ENCODE measurements at regions not wholly inside any gene's neighbourhood (a gene's known extent, or its start where the extent isn't known, plus 50 kb on each side); places are given as distances from the start of the nearest gene placed in this dataset.
"Not testable (repeated sequence)": the region's sequence is repeated elsewhere in the genome, so short reads cannot be mapped to it uniquely, and the experiment has no call there.

DNA sequence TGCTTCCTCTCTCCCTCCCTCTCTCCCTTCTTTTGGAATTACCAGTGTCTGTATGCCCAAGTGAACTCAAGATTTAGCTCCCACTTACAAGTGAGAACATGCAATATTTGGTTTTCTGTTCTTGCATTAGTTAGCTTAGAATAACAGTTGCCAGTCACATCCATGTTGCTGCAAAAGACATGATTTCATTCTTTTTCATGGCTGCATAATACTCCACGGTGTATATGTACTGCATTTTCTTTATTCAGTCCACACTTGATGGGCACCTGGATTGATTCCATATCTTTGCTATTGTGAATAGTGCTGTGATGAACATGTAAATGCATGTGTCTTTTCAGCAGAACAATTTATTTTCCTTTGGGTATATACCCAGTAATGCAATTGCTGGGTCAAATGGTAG, 97.5 kb upstream of the GRAMD1B start:
- H3K4me3 Mint-ChIP-seq; H3K4me1 Mint-ChIP-seq (ENCODE audit: low read depth); H3K27ac Mint-ChIP-seq; DNase-seq; H3K9me3 Mint-ChIP-seq; H3K36me3 Mint-ChIP-seq (ENCODE audit: insufficient read depth in 2 of 2); ATAC-seq (replicated peaks in 1 of 2): not testable (repeated sequence)
- H3K27me3 Mint-ChIP-seq (ENCODE audit: low read depth) = peaks cover 38% of the 10 kb centered on the region

DNA sequence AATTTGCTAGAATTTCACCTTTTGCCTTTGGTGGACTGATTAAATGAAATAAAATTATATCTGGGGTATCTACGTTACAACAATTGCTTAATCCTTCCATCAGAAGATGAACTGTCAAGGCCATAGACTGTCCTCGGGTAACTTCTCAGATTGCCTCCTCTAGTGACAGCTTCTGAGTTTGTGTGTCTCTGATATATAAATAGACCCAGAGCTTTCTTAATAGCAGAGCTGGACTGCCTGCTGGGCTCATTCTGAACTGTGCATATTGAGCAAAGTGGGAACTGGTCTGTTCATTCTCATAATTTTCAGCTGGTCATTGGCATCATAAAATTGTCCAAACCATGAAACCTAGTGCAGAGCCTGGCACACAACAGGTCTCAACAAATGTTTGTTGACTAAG, 99.1 kb upstream of the GRAMD1B start:
- H3K4me1 Mint-ChIP-seq (ENCODE audit: low read depth) = no peaks in the 10 kb centered on the region

GRCh38 chr11:123330471-123330870, 99.6 kb upstream of the GRAMD1B start:
- DNase-seq (no peak), ATAC-seq (replicated peaks in 1 of 2) (no peak)
- peaks cover 0 to 3% of the 10 kb centered on the region in 2 donors for H3K9me3 Mint-ChIP-seq
- no peak overlapping the region for H3K4me3 Mint-ChIP-seq
- H3K27me3 Mint-ChIP-seq (ENCODE audit: low read depth) = peaks cover 22% of the 10 kb centered on the region
- no peak overlapping the region for H3K27ac Mint-ChIP-seq
- H3K36me3 Mint-ChIP-seq (ENCODE audit: insufficient read depth in 2 of 2) = peaks cover 0 to 3% of the 10 kb centered on the region in 2 donors
- no peaks in the 10 kb centered on the region for H3K4me1 Mint-ChIP-seq (ENCODE audit: low read depth)

More for the DNA sequence above, 99.1 kb upstream of the GRAMD1B start:
- H3K36me3 Mint-ChIP-seq (ENCODE audit: insufficient read depth in 2 of 2) = peaks cover 0 to 3% of the 10 kb centered on the region in 2 donors
- peaks cover 0 to 4% of the 10 kb centered on the region in 2 donors for H3K9me3 Mint-ChIP-seq
- H3K4me3 Mint-ChIP-seq = no peak overlapping the region
- H3K27me3 Mint-ChIP-seq (ENCODE audit: low read depth) = peaks cover 26% of the 10 kb centered on the region
- no peak for ATAC-seq (replicated peaks in 1 of 2)
- no peak for DNase-seq
- H3K27ac Mint-ChIP-seq = no peak overlapping the region

- peaks cover 0 to 3% of the 10 kb centered on the region in 2 donors for H3K36me3 Mint-ChIP-seq (ENCODE audit: insufficient read depth in 2 of 2)
- DNase-seq (no peak), ATAC-seq (replicated peaks in 1 of 2) (no peak)
- no peak overlapping the region for H3K27ac Mint-ChIP-seq
- no peak overlapping the region for H3K4me3 Mint-ChIP-seq
- peaks cover 0 to 2% of the 10 kb centered on the region in 2 donors for H3K9me3 Mint-ChIP-seq
- H3K4me1 Mint-ChIP-seq (ENCODE audit: low read depth) = no peaks in the 10 kb centered on the region
- H3K27me3 Mint-ChIP-seq (ENCODE audit: low read depth) = peaks cover 18% of the 10 kb centered on the region
Measured at GRCh38 chr11:123330071-123330470, 100.0 kb upstream of the GRAMD1B start.

DNA sequence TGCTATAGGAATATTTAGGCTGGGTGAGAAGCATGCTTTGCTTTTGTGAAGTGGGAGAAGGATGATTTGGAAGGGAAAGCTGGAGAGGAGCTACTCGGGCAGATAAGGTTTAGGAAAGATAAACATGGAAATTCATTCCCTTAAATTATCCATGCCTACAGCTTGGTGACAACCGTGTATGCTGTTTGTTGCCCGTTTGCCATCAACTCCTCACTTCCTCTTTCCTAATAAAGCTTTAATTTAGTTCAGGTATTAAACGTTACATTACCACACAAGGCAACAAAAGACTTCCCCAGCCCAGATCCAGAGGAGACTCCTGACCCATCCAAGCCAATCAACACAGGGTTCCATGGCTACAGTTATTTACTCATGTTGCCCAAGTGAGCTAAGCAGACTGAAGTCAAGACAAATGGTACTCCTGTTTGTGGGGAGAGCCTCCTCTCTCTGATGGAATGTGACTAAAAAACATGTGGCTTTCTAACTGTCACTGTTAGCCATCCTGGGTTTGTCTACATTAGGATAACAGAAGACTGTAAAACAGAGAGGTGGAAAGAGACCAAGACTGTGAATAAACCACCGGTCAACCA, 101.7 kb upstream of the GRAMD1B start:
- no peak overlapping the region for H3K27ac Mint-ChIP-seq
- H3K4me3 Mint-ChIP-seq = no peak overlapping the region
- H3K36me3 Mint-ChIP-seq (ENCODE audit: insufficient read depth in 2 of 2) = no peaks in the 10 kb centered on the region
- DNase-seq = no peak
- H3K9me3 Mint-ChIP-seq = no peaks in the 10 kb centered on the region
- no peaks in the 10 kb centered on the region for H3K4me1 Mint-ChIP-seq (ENCODE audit: low read depth)
- H3K27me3 Mint-ChIP-seq (ENCODE audit: low read depth) = peaks cover 10% of the 10 kb centered on the region
- ATAC-seq (replicated peaks in 1 of 2) = no peak

DNA sequence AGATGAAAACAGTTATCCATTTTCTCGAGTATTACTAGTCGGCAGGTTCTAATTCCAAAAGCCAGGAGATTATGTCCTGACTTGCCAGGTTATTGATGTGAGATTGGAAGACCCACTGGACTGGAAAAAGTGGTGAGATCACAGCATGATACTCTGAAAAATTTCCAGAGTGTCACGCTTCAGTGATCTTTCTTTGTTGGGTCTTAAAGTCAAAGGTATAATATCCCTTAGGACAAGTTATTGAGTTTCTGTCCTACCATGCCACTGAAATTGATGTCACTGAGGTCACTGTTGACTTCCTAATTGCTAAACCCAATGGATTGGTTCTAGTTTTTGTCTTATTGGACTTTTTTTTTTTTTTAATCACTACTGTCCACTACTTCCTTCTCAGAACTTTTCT, 104.5 kb upstream of the GRAMD1B start:
- no peaks in the 10 kb centered on the region for H3K4me1 Mint-ChIP-seq (ENCODE audit: low read depth)
- no peaks in the 10 kb centered on the region for H3K36me3 Mint-ChIP-seq (ENCODE audit: insufficient read depth in 2 of 2)
- DNase-seq (no peak), ATAC-seq (replicated peaks in 1 of 2) (no peak)
- no peaks in the 10 kb centered on the region for H3K9me3 Mint-ChIP-seq
- peaks cover 17% of the 10 kb centered on the region for H3K27me3 Mint-ChIP-seq (ENCODE audit: low read depth)
- H3K27ac Mint-ChIP-seq = no peak overlapping the region
- no peak overlapping the region for H3K4me3 Mint-ChIP-seq

DNA sequence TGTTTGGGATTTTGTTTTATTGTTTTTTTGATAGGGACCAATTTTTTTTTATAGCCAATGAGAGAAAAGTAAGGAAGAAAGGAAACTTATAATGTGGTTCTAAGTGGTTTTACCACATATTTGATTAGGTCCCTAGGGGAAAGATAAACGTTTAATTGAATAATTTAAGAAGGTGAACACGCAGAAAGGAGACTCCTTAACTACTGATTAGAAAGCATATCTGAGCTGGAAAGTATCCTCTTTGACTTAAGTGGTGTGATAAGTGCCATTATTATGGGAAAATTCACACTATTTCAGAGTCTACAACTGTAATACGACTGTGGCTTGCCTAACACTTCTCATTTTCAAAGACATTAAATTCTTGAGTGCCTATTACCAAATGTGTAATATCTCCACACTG, 106.5 kb upstream of the GRAMD1B start:
- no peaks in the 10 kb centered on the region for H3K36me3 Mint-ChIP-seq (ENCODE audit: insufficient read depth in 2 of 2)
- no peak overlapping the region for H3K4me3 Mint-ChIP-seq
- H3K27ac Mint-ChIP-seq = no peak overlapping the region
- peaks cover 22% of the 10 kb centered on the region for H3K27me3 Mint-ChIP-seq (ENCODE audit: low read depth)
- ATAC-seq (replicated peaks in 1 of 2) (no peak), DNase-seq (no peak)
- H3K4me1 Mint-ChIP-seq (ENCODE audit: low read depth) = no peaks in the 10 kb centered on the region
- no peaks in the 10 kb centered on the region for H3K9me3 Mint-ChIP-seq

- no peaks in the 10 kb centered on the region for H3K36me3 Mint-ChIP-seq (ENCODE audit: insufficient read depth in 2 of 2)
- no peak for ATAC-seq (replicated peaks in 1 of 2)
Measured at GRCh38 chr11:123321636-123322035, 108.4 kb upstream of the GRAMD1B start.

DNA sequence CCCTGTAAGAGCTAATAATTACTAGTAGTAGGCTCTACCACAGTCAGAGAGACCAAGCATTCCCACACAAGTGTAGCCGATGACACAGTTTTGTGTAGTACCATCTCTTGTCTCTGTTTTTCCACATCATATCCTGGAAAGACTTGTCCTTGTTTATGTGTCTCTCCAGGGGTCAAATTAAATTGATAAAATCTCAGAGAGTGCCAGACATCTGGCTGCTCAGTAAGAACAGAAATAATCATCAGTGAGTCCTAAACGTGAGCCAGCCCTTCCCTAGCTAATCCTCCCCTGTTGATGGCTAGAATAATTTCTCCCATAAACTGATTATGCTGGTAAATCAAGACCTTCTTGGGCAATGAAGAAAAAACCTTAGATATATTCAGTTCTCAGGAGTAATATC, 111.4 kb upstream of the GRAMD1B start:
- no peak overlapping the region for H3K27ac Mint-ChIP-seq
- no peak for ATAC-seq (replicated peaks in 1 of 2)
- H3K9me3 Mint-ChIP-seq = no peaks in the 10 kb centered on the region
- DNase-seq = no peak
- H3K27me3 Mint-ChIP-seq (ENCODE audit: low read depth) = peaks cover 49% of the 10 kb centered on the region
- H3K4me3 Mint-ChIP-seq = no peak overlapping the region
- H3K4me1 Mint-ChIP-seq (ENCODE audit: low read depth) = peaks cover 8% of the 10 kb centered on the region
- H3K36me3 Mint-ChIP-seq (ENCODE audit: insufficient read depth in 2 of 2) = no peaks in the 10 kb centered on the region

More at GRCh38 chr11:123321636-123322035, 108.4 kb upstream of the GRAMD1B start:
- peaks cover 38% of the 10 kb centered on the region for H3K27me3 Mint-ChIP-seq (ENCODE audit: low read depth)
- no peaks in the 10 kb centered on the region for H3K4me1 Mint-ChIP-seq (ENCODE audit: low read depth)
- no peak overlapping the region for H3K4me3 Mint-ChIP-seq
- DNase-seq = no peak
- no peak overlapping the region for H3K27ac Mint-ChIP-seq
- H3K9me3 Mint-ChIP-seq = no peaks in the 10 kb centered on the region

GRCh38 chr11:123318132-123318531, 111.9 kb upstream of the GRAMD1B start:
- H3K4me1 Mint-ChIP-seq (ENCODE audit: low read depth); H3K4me3 Mint-ChIP-seq: not testable (repeated sequence)

GRCh38 chr11:123316003-123316402, 114.1 kb upstream of the GRAMD1B start:
- ATAC-seq (replicated peaks in 1 of 2) = no peak
- Mint-ChIP-seq H3K4me1 (ENCODE audit: low read depth) (peaks cover 8% of the 10 kb centered on the region), H3K36me3 (ENCODE audit: insufficient read depth in 2 of 2) (no peaks in the 10 kb centered on the region), H3K9me3 (no peaks in the 10 kb centered on the region), H3K27ac (no peak overlapping the region), H3K4me3 (no peak overlapping the region), H3K27me3 (ENCODE audit: low read depth) (peaks cover 44% of the 10 kb centered on the region)
- DNase-seq = no peak

More at GRCh38 chr11:123318132-123318531, 111.9 kb upstream of the GRAMD1B start:
- H3K27me3 Mint-ChIP-seq (ENCODE audit: low read depth) = peaks cover 49% of the 10 kb centered on the region
- H3K36me3 Mint-ChIP-seq (ENCODE audit: insufficient read depth in 2 of 2); DNase-seq; ATAC-seq (replicated peaks in 1 of 2); H3K9me3 Mint-ChIP-seq; H3K27ac Mint-ChIP-seq: not testable (repeated sequence)

GRCh38 chr11:123314972-123315371, 115.1 kb upstream of the GRAMD1B start:
- Mint-ChIP-seq H3K36me3 (ENCODE audit: insufficient read depth in 2 of 2) (no peaks in the 10 kb centered on the region), H3K9me3 (no peaks in the 10 kb centered on the region), H3K27me3 (ENCODE audit: low read depth) (peaks cover 38% of the 10 kb centered on the region), H3K27ac (no peak overlapping the region), H3K4me1 (ENCODE audit: low read depth) (peaks cover 8% of the 10 kb centered on the region), H3K4me3 (no peak overlapping the region)
- ATAC-seq (replicated peaks in 1 of 2) (no peak), DNase-seq (no peak)

DNA sequence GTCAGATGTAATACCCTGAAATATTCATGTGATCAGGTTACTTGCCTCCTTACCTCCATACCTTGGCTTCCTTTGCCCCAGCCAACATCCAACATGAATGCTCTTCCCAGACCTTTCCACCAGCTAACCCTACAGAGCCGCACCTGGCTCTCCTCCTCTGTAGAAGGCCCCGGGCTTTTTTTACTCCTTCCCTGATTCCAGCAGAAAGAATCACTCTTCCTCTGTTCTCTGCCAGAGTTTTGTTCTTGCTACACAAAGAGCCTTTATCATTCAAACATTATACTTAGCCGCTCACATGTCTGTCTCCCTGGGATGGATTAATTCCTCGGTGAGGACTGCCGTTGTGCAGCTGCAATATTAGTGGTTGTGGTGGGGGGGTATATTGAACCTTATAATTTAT, 116.8 kb upstream of the GRAMD1B start:
- Mint-ChIP-seq H3K4me3 (no peak overlapping the region), H3K36me3 (ENCODE audit: insufficient read depth in 2 of 2) (no peaks in the 10 kb centered on the region), H3K9me3 (no peaks in the 10 kb centered on the region), H3K27me3 (ENCODE audit: low read depth) (peaks cover 26% of the 10 kb centered on the region), H3K4me1 (ENCODE audit: low read depth) (peaks cover 8% of the 10 kb centered on the region), H3K27ac (no peak overlapping the region)
- DNase-seq (no peak), ATAC-seq (replicated peaks in 1 of 2) (no peak)

GRCh38 chr11:123308077-123308476, 113.0 kb upstream of the CLMP start:
- DNase-seq (no peak), ATAC-seq (replicated peaks in 1 of 2) (no peak)
- Mint-ChIP-seq H3K4me3 (no peak overlapping the region), H3K9me3 (no peaks in the 10 kb centered on the region), H3K27ac (no peak overlapping the region), H3K36me3 (ENCODE audit: insufficient read depth in 2 of 2) (no peaks in the 10 kb centered on the region), H3K27me3 (ENCODE audit: low read depth) (no peaks in the 10 kb centered on the region), H3K4me1 (ENCODE audit: low read depth) (peaks cover 23% of the 10 kb centered on the region)
